Kidney (tissue), 13 donors: ENCODE measurements at regions not wholly inside any gene's neighbourhood (a gene's known extent, or its start where the extent isn't known, plus 50 kb on each side); places are given as distances from the start of the nearest gene placed in this dataset.

Experiments
- DNase-seq, 5 donors: peaks; one replicate each; pipeline ENCODE4 v3.0.0-alpha.2; 2013 to 2020
- FAIRE-seq: peaks from 2 replicates; lab custom pipeline; 2012; peaks lifted over from hg19 to GRCh38; lab: Jason Lieb, UNC
- H3K27ac ChIP-seq, 2 donors: one replicate each; pipeline ENCODE4 v1.7.0; 2013; ENCODE audit warnings: low read depth in 2 of 2, low read length in 2 of 2, inconsistent platforms in 1 of 2
- H3K27me3 ChIP-seq: one replicate; pipeline ENCODE4 v1.7.1; 2013; ENCODE audit warnings: low read length, inconsistent platforms; ENCODE audit not compliant: control insufficient read depth, insufficient read depth
- H3K36me3 ChIP-seq, 3 donors: one replicate each; pipeline versions ENCODE4 v1.7.0 to v1.7.1; 2013; ENCODE audit warnings: low read length in 3 of 3, control low read depth in 1 of 3, inconsistent platforms in 1 of 3; ENCODE audit not compliant: insufficient read depth in 3 of 3, control insufficient read depth in 2 of 3
- H3K4me1 ChIP-seq, 3 donors: one replicate each; pipeline versions ENCODE4 v1.7.0 to v1.7.1; 2013; ENCODE audit warnings: low read length in 3 of 3, inconsistent platforms in 1 of 3, low read depth in 1 of 3; ENCODE audit not compliant: control insufficient read depth in 2 of 3, insufficient read depth in 2 of 3
- H3K4me3 ChIP-seq, 3 donors: one replicate each; pipeline versions ENCODE4 v1.7.0 to v1.8.1; 2013; ENCODE audit warnings: low read length in 3 of 3, control low read depth in 1 of 3, inconsistent platforms in 1 of 3
- H3K9ac ChIP-seq, 3 donors: one replicate each; pipeline versions ENCODE4 v1.7.0 to v1.7.1; 2013; ENCODE audit warnings: low read length in 3 of 3, control low read depth in 1 of 3, inconsistent platforms in 1 of 3
- H3K9me3 ChIP-seq, 3 donors: one replicate each; pipeline versions ENCODE4 v1.7.0 to v1.7.1; 2013; ENCODE audit warnings: low read length in 3 of 3, control low read depth in 1 of 3, inconsistent platforms in 1 of 3; ENCODE audit not compliant: control insufficient read depth in 2 of 3, insufficient read depth in 1 of 3
- CTCF ChIP-seq: IDR thresholded peaks from 3 replicates; pipeline ENCODE4 v1.5.1; 2012; ENCODE audit warnings: mild to moderate bottlenecking, moderate library complexity, borderline replicate concordance; ENCODE audit not compliant: insufficient read depth; ENCODE audit errors: extremely low read depth
- intact Hi-C: fragments of 100-400 bp; cut with DNase I; formaldehyde crosslinking; loops from one replicate; pipeline ENCODE4 v1.11.1; 2022
- donor health status: control.
- donor health status: control.
- donor health status: control.
- donor health status: control.
- donor health status: control.
- donor health status: DM: yes; HTN: yes; CAD: no.
- donor health status: Normal renal cell carcinoma (clear cell type).

GRCh38 chr12:61739925-61740324, 520.3 kb upstream of the USP15 start:
- FAIRE-seq (no peak), DNase-seq (no peak)
- Histone ChIP-seq H3K9ac (no peak overlapping the region), H3K27ac (no peak overlapping the region), H3K9me3 (no peaks in the 10 kb centered on the region), H3K4me3 (no peak overlapping the region), H3K27me3 (no peaks in the 10 kb centered on the region), H3K36me3 (no peaks in the 10 kb centered on the region), H3K4me1 (no peaks in the 10 kb centered on the region)
- no peak for TF ChIP-seq CTCF
- intact Hi-C loops = no loop called here

- Histone ChIP-seq H3K36me3 (no peaks in the 10 kb centered on the region), H3K4me3 (no peak overlapping the region), H3K4me1 (no peaks in the 10 kb centered on the region), H3K27ac (no peak overlapping the region), H3K27me3 (no peaks in the 10 kb centered on the region), H3K9me3 (no peaks in the 10 kb centered on the region), H3K9ac (no peak overlapping the region)
- intact Hi-C loops = no loop called here
- FAIRE-seq (no peak), DNase-seq (no peak)
- no peak for TF ChIP-seq CTCF
Measured at GRCh38 chr12:61750604-61751003, 509.6 kb upstream of the USP15 start.

- no peaks in the 10 kb centered on the region for H3K36me3 ChIP-seq
- no peaks in the 10 kb centered on the region for H3K27me3 ChIP-seq
- no peak overlapping the region for H3K27ac ChIP-seq
- no peak overlapping the region for H3K4me3 ChIP-seq
- intact Hi-C loops = no loop called here
- DNase-seq (no peak), FAIRE-seq (peak; percentile 11)
- H3K9me3 ChIP-seq = no peaks in the 10 kb centered on the region
- H3K4me1 ChIP-seq = no peaks in the 10 kb centered on the region
- TF ChIP-seq CTCF = no peak
- H3K9ac ChIP-seq = no peak overlapping the region
Measured at GRCh38 chr12:61754214-61754613, 506.0 kb upstream of the USP15 start.

GRCh38 chr12:61757831-61758505, 502.2 kb upstream of the USP15 start:
- Histone ChIP-seq H3K36me3 (no peaks in the 10 kb centered on the region), H3K9me3 (no peaks in the 10 kb centered on the region), H3K4me3 (no peak overlapping the region), H3K9ac (no peak overlapping the region), H3K27ac (no peak overlapping the region), H3K27me3 (no peaks in the 10 kb centered on the region), H3K4me1 (no peaks in the 10 kb centered on the region)
- DNase-seq (no peak), FAIRE-seq (no peak)
- intact Hi-C loops = no loop called here
- TF ChIP-seq CTCF = no peak
